Ovary (tissue), 3 donors: ENCODE measurements at regions not wholly inside any gene's neighbourhood (a gene's known extent, or its start where the extent isn't known, plus 50 kb on each side); places are given as distances from the start of the nearest gene placed in this dataset.

Experiments used
- EP300 ChIP-seq: sonication (generic); formaldehyde crosslinking; IDR thresholded peaks from one replicate; pipeline ENCODE4 v1.6.1; 2017; ENCODE audit warnings: antibody characterized with exemption
- POLR2A ChIP-seq: fragments of 450-650 bp; IDR thresholded peaks from one replicate; pipeline ENCODE4 v1.6.1; 2017; ENCODE audit warnings: antibody characterized with exemption, mild to moderate bottlenecking, moderate library complexity
- TF ChIP-seq, protein P1 (sequence below), 3 donors: fragments of 450-650 bp in 2 of 3; fragments of 200-600 bp in 1 of 3; IDR thresholded peaks; one replicate each; pipeline versions ENCODE4 v1.5.1 to v1.8.0; 2016 to 2022; ENCODE audit warnings: antibody characterized with exemption in 3 of 3, mild to moderate bottlenecking in 1 of 3
- donor health status: DM: no; HTN: no; CAD: no.

DNA sequence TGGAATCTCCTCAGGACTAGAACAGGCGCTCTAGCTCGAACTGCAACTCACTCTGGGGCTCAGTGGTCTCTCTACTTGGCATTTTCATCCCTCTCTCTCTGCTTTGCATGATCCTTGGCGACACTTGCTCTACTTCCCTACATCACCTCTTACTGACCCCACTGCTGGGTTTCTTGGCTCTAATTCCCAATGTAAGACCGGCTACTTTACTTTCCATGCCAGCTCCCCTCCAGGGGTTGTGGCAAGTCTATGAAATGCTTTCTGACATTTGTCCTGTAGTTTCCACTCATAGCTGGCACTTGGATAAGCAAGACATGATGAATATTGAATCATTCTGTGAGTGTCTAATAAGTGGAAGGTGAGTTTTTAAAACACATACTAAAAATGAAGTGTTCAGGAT, 292.3 kb downstream of the USP25 start:
- TF ChIP-seq, protein P1, sequence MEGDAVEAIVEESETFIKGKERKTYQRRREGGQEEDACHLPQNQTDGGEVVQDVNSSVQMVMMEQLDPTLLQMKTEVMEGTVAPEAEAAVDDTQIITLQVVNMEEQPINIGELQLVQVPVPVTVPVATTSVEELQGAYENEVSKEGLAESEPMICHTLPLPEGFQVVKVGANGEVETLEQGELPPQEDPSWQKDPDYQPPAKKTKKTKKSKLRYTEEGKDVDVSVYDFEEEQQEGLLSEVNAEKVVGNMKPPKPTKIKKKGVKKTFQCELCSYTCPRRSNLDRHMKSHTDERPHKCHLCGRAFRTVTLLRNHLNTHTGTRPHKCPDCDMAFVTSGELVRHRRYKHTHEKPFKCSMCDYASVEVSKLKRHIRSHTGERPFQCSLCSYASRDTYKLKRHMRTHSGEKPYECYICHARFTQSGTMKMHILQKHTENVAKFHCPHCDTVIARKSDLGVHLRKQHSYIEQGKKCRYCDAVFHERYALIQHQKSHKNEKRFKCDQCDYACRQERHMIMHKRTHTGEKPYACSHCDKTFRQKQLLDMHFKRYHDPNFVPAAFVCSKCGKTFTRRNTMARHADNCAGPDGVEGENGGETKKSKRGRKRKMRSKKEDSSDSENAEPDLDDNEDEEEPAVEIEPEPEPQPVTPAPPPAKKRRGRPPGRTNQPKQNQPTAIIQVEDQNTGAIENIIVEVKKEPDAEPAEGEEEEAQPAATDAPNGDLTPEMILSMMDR (IDR thresholded peaks at IDR 0.05) = no peak
- no peak for TF ChIP-seq POLR2A
- TF ChIP-seq EP300 = no peak
